SK-N-MC (cell line): ENCODE measurements at regions not wholly inside any gene's neighbourhood (a gene's known extent, or its start where the extent isn't known, plus 50 kb on each side); places are given as distances from the start of the nearest gene placed in this dataset.

Source experiments
- EZH2 ChIP-seq: fragments of 200-600 bp; sonication (generic); IDR thresholded peaks from one replicate; pipeline ENCODE4 v1.6.1; 2017; ENCODE audit warnings: antibody characterized with exemption
- POLR2AphosphoS5 ChIP-seq: IDR thresholded peaks from 2 replicates; pipeline ENCODE4 v1.6.1; 2012; ENCODE audit warnings: mild to moderate bottlenecking, low read depth, low read length, borderline replicate concordance

- no peak for TF ChIP-seq EZH2
- no peak for TF ChIP-seq POLR2AphosphoS5
Observed at GRCh38 chr2:13137679-13138078, 420.9 kb downstream of the TRIB2 start.
